Pancreas (tissue), 10 donors: ENCODE measurements at regions not wholly inside any gene's neighbourhood (a gene's known extent, or its start where the extent isn't known, plus 50 kb on each side); places are given as distances from the start of the nearest gene placed in this dataset.

ENCODE experiments used
- ATAC-seq, 4 donors: fragments of 200-7000 bp; cut with Tn5 transposase; one replicate each; pipeline versions ENCODE4 v1.8.0 to v1.9.1; 2020; ENCODE audit warnings: mild to moderate bottlenecking in 4 of 4, moderate library complexity in 4 of 4
- DNase-seq, 6 donors: peaks; one replicate each; pipeline ENCODE4 v3.0.0-alpha.2; 2020
- FAIRE-seq: peaks from 2 replicates; lab custom pipeline; 2012; peaks lifted over from hg19 to GRCh38; lab: Jason Lieb, UNC
- H3K27ac ChIP-seq, 4 donors: fragments of 200-600 bp; sonication (generic); 1 replicate in 3 of 4; 2 replicates in 1 of 4; pipeline versions ENCODE4 v1.5.0 to v1.8.0; 2020
- H3K27me3 ChIP-seq, 4 donors: fragments of 200-600 bp; one replicate each; pipeline ENCODE4 v1.8.0; 2021
- H3K36me3 ChIP-seq, 3 donors: fragments of 200-600 bp; sonication (generic) in 1 of 3; one replicate each; pipeline versions ENCODE4 v1.5.0 to v1.8.0; 2020 to 2021
- H3K4me1 ChIP-seq, 3 donors: fragments of 200-600 bp; one replicate each; pipeline ENCODE4 v1.8.0; 2021
- H3K4me3 ChIP-seq, 4 donors: fragments of 200-600 bp; sonication (generic) in 2 of 4; one replicate each; pipeline versions ENCODE4 v1.5.0 to v1.8.0; 2020 to 2021
- H3K9me3 ChIP-seq, 4 donors: fragments of 200-600 bp; one replicate each; pipeline ENCODE4 v1.8.0; 2021
- CTCF ChIP-seq, 4 donors: fragments of 200-600 bp; sonication (generic) in 3 of 4; IDR thresholded peaks; one replicate each; pipeline versions ENCODE4 v1.5.0 to v1.8.0; 2021; ENCODE audit warnings: antibody characterized with exemption in 4 of 4
- WGBS, 2 donors: extraction: QIAGEN DNeasy Blood & Tissue Kit; methylation state at CpG; one replicate each; pipeline ENCODE4 v1.1.7; 2013; 5-methylcytosine and 5-hydroxymethylcytosine counted together
- intact Hi-C, 3 donors: fragments of 100-400 bp; cut with DNase I; formaldehyde crosslinking; loops; one replicate each; pipeline versions ENCODE4 v1.11.1 to v1.14.2; 2022
- donor health status: healthy with polysubstance abuse.
- donor health status: DM: no; HTN: no; CAD: no; lungs with moderate emphysema.
- donor health status: DM: no; HTN: no; CAD: no.
- donor health status: control.
- donor health status: control.
- donor health status: Bipolar disorder and iron deficiency.
- donor health status: DM: yes; HTN: yes; CAD: no.
- donor health status: DM: no; HTN: no; CAD: no.
- donor health status: DM: no; HTN: no; CAD: no.
- donor health status: DM: yes; HTN: yes; CAD: no.

- Histone ChIP-seq H3K36me3 (no peaks in the 10 kb centered on the region), H3K27ac (no peak overlapping the region), H3K4me3 (no peak overlapping the region), H3K4me1 (no peaks in the 10 kb centered on the region), H3K9me3 (no peaks in the 10 kb centered on the region), H3K27me3 (no peaks in the 10 kb centered on the region)
- 74 to 85% methylated on average over 1 of the region's 1 CpG for WGBS, 2 donors
- FAIRE-seq (no peak), DNase-seq (no peak), ATAC-seq (no peak)
- no peak for TF ChIP-seq CTCF (IDR thresholded peaks at IDR 0.05)
- intact Hi-C loops, result no loop called here
These were observed 509.6 kb upstream of the USP15 start for GRCh38 chr12:61750604-61751003.

- H3K27me3 ChIP-seq, result no peaks in the 10 kb centered on the region
- no peaks in the 10 kb centered on the region for H3K36me3 ChIP-seq
- no peaks in the 10 kb centered on the region for H3K9me3 ChIP-seq
- H3K4me1 ChIP-seq, result no peaks in the 10 kb centered on the region
- 90 to 94% methylated on average over 1 of the region's 1 CpG for WGBS, 2 donors
- TF ChIP-seq CTCF (IDR thresholded peaks at IDR 0.05), result no peak
- no peak overlapping the region for H3K4me3 ChIP-seq
- DNase-seq (no peak), ATAC-seq (no peak), FAIRE-seq (no peak)
- intact Hi-C loops, result no loop called here
- H3K27ac ChIP-seq, result no peak overlapping the region
These were observed 506.0 kb upstream of the USP15 start for GRCh38 chr12:61754214-61754613.

GRCh38 chr12:61757831-61758505, 502.2 kb upstream of the USP15 start:
- ATAC-seq (no peak), DNase-seq (no peak), FAIRE-seq (no peak)
- Histone ChIP-seq H3K4me3 (no peak overlapping the region), H3K9me3 (no peaks in the 10 kb centered on the region), H3K36me3 (no peaks in the 10 kb centered on the region), H3K27me3 (no peaks in the 10 kb centered on the region), H3K27ac (no peak overlapping the region), H3K4me1 (no peaks in the 10 kb centered on the region)
- intact Hi-C loops, result no loop called here
- no peak for TF ChIP-seq CTCF (IDR thresholded peaks at IDR 0.05)
- 59 to 74% methylated on average over 5 of the region's 5 CpGs for WGBS, 2 donors

- no peaks in the 10 kb centered on the region for H3K9me3 ChIP-seq
- H3K27ac ChIP-seq, result no peak overlapping the region
- no peaks in the 10 kb centered on the region for H3K27me3 ChIP-seq
- no peak for TF ChIP-seq CTCF (IDR thresholded peaks at IDR 0.05)
- DNase-seq, result no peak
- H3K4me3 ChIP-seq, result no peak overlapping the region
- no peak for FAIRE-seq
- H3K4me1 ChIP-seq, result no peaks in the 10 kb centered on the region
- ATAC-seq, result no peak
- no peaks in the 10 kb centered on the region for H3K36me3 ChIP-seq
- intact Hi-C loops, result no loop called here
These were observed 501.5 kb upstream of the USP15 start for GRCh38 chr12:61758661-61759060.

- Histone ChIP-seq H3K36me3 (no peaks in the 10 kb centered on the region), H3K27ac (no peak overlapping the region), H3K4me3 (no peak overlapping the region), H3K4me1 (no peaks in the 10 kb centered on the region), H3K9me3 (no peaks in the 10 kb centered on the region), H3K27me3 (no peaks in the 10 kb centered on the region)
- no peak for FAIRE-seq
- ATAC-seq, result no peak
- DNase-seq, result no peak
- no peak for TF ChIP-seq CTCF (IDR thresholded peaks at IDR 0.05)
- intact Hi-C loops, result no loop called here
- 43 to 53% methylated on average over 1 of the region's 1 CpG for WGBS, 2 donors
These were observed 494.3 kb upstream of the USP15 start for GRCh38 chr12:61765926-61766325.
